Brain pericyte (primary cell): ENCODE measurements at regions not wholly inside any gene's neighbourhood (a gene's known extent, or its start where the extent isn't known, plus 50 kb on each side); places are given as distances from the start of the nearest gene placed in this dataset.

Source experiments
- DNase-seq: peaks from one replicate; pipeline ENCODE4 v3.0.0-alpha.2; 2012; ENCODE audit warnings: low read depth, low spot score

DNA sequence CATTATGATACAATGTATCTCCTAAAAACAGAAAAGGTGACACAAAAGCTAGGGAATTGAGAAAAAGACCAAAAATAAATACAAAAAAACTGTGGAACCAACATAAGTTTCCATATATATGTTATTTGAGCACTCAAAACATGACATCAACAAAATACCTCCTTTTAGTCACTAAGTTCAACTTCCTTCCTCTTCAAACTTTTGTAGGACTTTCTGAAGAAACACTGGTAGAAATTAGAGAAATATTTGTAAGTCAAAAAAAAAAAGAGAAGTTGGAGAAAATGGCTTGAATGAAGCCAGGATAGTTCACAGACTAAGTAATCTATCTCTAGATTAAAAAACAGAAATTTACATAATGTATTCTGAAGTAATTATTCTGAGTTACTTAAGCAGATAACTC is 208.4 kb upstream of the ALCAM start:
- DNase-seq = no peak

DNA sequence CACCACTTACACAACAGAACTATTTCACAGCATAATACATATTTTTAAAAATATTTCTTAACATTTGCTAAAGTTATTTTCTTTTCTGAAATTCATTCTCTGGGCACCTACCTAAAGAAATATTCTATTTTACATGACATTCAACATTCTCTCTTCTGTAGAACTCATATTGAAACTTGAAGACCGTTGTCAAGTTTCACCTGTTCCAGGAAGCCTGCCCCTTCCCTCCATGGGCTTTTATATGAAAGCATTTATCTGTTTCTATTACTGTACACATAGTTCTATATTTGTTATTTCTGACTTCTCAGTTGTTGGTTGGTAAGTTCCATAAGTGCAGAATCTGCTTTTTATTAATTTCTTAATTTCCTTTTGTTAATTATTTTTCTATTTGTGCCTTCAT is 204.3 kb upstream of the ALCAM start:
- no peak for DNase-seq

DNA sequence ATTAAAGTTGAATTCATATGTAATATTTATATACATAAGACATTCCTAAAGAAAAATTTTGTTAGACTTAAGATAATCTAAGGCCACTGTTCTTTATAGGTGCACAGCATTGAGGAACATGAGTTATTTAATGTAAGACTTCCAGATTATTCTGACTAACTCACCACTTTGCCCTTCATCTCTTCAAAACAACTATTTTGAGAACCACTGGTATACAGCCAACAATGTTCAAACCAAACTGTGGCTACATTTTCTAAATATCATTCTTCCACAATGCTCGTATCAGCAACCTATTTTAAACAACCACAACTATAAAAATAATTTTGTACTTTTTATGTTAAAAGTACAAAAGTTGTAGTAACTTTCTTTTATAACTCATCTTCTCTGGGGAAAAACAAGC is 199.8 kb upstream of the ALCAM start:
- DNase-seq = no peak

- no peak for DNase-seq
These were observed 196.3 kb upstream of the ALCAM start for GRCh38 chr3:105170423-105170822.

- no peak for DNase-seq
These were observed 192.6 kb upstream of the ALCAM start for GRCh38 chr3:105174017-105174615.

DNA sequence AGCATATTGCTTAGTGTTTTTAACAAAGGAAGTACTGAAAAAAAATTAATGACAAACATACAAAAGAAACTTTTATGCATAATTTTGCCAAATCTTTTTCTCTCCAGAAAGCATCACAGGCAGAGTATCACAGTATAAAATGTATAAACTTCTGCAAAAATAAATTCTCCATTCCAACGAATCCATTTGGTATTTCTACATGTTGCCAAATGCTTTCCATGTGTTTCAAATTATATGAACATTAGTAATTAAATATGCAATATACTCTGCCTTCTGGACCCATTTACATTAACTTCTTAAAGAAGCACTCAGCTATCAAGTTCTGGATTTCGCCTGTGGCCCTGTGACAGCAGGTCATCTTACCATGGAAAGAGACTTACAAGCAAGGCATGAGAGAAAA is 189.1 kb upstream of the ALCAM start:
- DNase-seq = no peak

DNA sequence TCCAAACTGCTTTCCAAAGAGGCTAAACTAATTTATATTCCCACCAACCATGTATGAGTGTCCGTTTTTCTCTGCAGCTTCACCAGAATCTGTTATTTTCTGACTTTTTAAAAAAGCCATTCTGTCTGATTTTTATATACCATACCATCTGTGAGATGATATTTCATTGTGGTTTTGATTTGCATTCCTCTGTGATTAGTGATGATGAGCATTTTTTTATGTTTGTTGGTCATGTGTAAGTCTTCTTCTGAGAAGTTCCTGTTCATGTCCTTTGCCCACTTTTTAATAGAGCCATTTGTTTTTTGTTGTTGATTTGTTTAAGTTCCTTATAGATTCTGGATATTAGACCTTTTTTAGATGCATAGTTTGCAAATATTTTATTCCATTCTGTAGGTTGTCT is 179.4 kb upstream of the ALCAM start:
- DNase-seq = no peak

DNA sequence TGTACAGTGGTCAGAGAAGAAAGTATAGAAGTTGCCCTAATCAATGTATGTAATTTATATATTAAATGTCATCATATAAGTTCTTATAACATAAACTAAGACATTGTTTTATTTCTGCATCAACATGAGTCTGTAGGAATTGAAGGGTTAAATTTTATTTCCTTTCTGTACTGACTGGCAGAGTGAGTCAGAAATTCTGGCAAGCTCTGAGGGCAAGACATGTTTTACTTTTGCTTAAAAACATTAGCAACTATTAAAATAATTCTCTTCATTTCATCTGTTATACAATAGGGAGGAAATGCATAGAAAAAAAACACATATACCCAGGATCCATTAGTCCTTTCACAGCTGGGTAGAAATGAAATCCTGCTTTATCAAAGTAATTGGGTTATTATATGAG is 171.4 kb upstream of the ALCAM start:
- no peak for DNase-seq

- no peak for DNase-seq
These were observed 168.8 kb upstream of the ALCAM start for GRCh38 chr3:105197863-105198262.

- DNase-seq = no peak
These were observed 167.5 kb upstream of the ALCAM start for GRCh38 chr3:105199217-105199616.

DNA sequence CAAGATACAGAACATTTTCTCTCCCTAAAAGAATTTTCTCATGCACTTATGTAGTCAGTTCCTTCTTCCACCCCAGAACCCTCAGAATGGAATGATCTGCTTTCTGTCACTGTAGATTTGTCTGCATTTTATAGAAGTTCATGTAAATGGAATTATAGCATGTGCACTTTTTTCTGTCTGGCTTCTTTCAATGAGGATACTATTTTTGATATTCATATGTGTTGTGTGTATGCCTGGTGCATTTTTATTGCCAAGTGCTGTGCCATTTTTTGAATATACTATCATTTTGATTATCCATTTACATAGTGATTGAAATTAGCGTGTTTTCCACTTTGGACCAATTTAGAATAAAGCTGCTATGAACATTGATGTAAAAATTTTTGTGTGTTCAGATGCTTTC is 156.6 kb upstream of the ALCAM start:
- no peak for DNase-seq

- no peak for DNase-seq
These were observed 152.1 kb upstream of the ALCAM start for GRCh38 chr3:105214590-105214989.

DNA sequence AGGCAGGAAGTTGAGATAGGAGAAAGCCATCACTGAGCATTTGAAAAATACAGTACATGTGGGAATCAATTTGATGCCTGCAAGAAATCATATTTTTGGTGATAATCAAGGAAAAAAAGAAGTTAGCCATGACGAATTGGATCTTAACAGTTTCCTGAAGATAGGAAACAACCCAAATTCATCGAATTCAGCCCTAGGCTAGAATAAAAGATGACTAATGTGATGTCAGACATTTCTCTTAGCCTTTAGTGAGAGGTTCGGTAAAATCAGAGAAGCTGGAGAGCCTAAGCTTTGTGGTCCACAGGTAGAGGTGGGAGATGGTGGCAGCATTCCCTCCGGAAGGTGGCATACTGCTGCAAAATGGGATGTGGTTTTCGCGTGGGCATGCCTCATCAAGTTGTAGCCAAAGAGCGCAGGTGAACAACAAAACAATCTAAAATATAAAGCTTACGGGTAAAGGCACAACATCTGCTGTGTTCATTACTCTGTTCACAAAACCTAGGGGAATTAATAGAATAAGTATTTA is 144.1 kb upstream of the ALCAM start:
- DNase-seq = no peak

DNA sequence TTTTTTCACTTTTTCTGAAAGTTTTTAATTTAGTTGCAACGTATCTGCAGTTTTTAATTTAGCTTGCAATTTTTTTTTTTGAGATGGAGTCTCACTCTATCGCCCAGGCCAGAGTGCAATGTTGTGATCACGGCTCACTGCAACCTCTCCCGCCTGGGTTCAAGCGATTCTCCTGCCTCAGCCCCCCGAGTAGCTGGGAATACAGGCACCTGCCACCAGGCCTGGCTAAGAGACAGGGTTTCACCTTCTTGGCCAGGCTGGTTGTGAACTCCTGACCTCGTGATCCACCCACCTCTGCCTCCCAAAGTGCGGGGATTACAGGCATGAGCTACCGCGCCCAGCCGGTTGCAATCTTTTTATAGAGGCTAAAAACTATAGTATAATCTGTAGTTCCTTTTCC is 142.9 kb upstream of the ALCAM start:
- DNase-seq = no peak

GRCh38 chr3:105228696-105229095 is 138.0 kb upstream of the ALCAM start:
- no peak for DNase-seq

DNA sequence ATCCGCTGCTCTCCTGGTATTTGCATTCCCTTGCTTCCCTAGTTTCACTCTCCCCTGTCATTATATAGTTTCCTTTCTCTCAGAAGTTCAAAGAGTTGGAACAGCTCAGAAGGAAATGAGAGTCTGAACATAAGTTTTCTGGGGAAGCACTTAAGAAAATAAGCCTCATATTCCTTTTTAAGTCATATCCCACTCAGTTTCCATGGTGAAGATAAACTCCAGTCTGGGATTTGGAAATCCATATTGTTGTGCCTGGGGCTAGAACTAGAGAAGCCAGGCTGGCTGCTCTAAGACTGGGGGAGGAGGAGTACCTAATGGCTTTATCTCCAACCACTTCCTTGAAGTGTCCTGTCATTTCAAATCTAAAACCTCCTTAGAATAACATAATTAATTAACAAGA is 134.2 kb upstream of the ALCAM start:
- DNase-seq = no peak

DNA sequence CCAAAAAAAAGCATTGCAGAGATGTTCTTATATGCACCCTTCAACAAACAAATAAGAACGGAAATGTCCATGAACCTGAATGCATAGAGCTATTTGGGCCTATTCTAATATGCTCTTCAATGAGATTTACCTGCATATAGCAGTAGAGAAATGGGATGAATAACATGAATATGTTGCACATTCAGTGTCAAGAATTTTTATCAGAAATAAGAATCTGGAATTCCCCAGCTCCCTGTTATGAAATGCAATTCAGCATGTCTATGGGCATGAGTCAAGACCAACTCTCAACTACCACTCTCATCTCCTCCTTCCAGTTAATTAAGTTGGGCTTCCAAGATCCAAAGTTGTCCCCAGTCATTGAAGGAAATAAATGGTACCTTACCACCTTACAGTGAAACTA is 133.7 kb upstream of the ALCAM start:
- no peak for DNase-seq

GRCh38 chr3:105235221-105235620 is 131.5 kb upstream of the ALCAM start:
- DNase-seq = no peak

GRCh38 chr3:105235785-105236184 is 130.9 kb upstream of the ALCAM start:
- no peak for DNase-seq

GRCh38 chr3:105238367-105238766 is 128.3 kb upstream of the ALCAM start:
- DNase-seq = no peak

GRCh38 chr3:105243076-105243475 is 123.6 kb upstream of the ALCAM start:
- DNase-seq = no peak

DNA sequence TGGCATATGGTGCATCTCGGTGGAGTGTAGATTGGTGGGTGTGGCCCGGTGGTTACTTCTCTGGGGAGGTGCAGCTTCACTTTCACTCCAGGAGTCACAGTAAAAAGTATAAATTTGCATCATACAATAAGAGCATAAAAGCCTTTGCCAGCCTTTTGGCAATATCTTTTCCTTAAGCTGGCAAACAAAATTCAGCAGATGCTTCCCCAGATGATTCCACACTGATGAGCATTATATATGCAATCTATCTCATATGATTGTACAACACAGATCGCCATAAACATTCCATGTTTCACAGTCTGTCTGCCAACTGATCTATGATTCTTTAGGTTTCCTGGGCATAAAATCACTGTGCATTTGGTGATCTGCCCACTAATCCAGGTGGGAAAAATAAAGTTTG is 120.2 kb upstream of the ALCAM start:
- no peak for DNase-seq

- DNase-seq = no peak
These were observed 113.5 kb upstream of the ALCAM start for GRCh38 chr3:105253225-105253624.

- DNase-seq = no peak
These were observed 112.6 kb upstream of the ALCAM start for GRCh38 chr3:105254154-105254553.
